ENCODE measurements at regions not wholly inside any gene's neighbourhood (a gene's known extent, or its start where the extent isn't known, plus 50 kb on each side); places are given as distances from the start of the nearest gene placed in this dataset.

DNA sequence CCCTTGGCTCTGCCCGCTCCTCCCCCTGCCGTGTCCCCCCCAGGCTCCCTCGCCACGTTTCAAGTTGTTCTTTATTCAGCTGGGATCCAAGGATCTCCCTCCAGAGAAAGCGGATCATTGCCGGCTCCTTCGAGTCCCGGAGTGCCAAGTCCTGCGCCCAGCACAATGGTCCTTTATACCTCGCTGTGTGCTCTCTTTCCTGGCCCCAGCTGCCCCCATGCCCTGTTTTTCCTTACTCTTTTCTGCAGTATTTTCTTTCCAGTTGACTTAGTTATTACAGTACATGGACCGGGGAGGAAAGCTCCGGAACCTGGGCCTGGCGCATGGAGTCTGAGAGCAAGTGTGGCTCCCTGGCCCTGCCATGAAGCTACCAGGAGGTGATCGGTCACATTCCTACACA lies 88.1 kb upstream of the KMT2C start:
- Histone ChIP-seq H3K36me3 (no peaks in the 10 kb centered on the region), H3K27ac (no peak overlapping the region), H3K4me3 (no peak overlapping the region), H3K4me1 (ENCODE audit: insufficient read depth) (peaks cover 4% of the 10 kb centered on the region), H3K9me3 (no peaks in the 10 kb centered on the region), H3K27me3 (no peaks in the 10 kb centered on the region)
- TF ChIP-seq POLR2A (IDR thresholded peaks at IDR 0.05) (no peak), EP300 (IDR thresholded peaks at IDR 0.05) (no peak)
- TF ChIP-seq, protein P1, sequence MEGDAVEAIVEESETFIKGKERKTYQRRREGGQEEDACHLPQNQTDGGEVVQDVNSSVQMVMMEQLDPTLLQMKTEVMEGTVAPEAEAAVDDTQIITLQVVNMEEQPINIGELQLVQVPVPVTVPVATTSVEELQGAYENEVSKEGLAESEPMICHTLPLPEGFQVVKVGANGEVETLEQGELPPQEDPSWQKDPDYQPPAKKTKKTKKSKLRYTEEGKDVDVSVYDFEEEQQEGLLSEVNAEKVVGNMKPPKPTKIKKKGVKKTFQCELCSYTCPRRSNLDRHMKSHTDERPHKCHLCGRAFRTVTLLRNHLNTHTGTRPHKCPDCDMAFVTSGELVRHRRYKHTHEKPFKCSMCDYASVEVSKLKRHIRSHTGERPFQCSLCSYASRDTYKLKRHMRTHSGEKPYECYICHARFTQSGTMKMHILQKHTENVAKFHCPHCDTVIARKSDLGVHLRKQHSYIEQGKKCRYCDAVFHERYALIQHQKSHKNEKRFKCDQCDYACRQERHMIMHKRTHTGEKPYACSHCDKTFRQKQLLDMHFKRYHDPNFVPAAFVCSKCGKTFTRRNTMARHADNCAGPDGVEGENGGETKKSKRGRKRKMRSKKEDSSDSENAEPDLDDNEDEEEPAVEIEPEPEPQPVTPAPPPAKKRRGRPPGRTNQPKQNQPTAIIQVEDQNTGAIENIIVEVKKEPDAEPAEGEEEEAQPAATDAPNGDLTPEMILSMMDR (IDR thresholded peaks at IDR 0.05), result no peak
- no peak for DNase-seq
- intact Hi-C loops (cut with DNase I), result no loop called here
- 91 to 93% (median 93%) methylated on average over 14 of the region's 14 CpGs for WGBS, 3 donors

DNA sequence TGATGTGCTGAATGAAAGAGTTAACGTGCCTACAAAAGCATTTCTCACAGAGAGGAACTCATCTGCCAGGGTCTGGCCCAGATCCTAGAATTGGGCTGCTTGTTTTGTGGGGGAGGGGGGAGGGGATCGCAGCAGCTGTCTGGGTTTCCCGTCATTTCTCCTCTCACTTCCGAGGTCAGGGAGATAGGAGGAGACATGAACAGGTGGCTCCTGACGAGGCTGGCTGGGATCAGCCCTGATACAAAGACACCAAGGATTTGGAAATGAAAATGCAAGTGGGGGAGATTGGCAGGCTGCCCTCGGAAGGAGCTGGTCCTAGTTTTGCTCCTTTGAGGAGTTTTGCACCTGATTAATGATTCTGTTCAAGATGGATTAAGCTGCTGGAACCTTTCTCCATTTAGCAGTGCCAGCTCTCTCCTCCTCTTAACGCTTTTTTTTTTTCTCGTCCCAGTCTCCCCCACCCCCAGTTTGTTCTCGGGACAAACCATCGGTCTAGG lies 86.8 kb upstream of the KMT2C start:
- WGBS, 3 donors, result 0 to 2% (median 1%) methylated on average over 10 of the region's 10 CpGs
- DNase-seq, result peak; percentile 21 to 70 (median 44)
- Histone ChIP-seq H3K4me3 (no peak overlapping the region), H3K4me1 (ENCODE audit: insufficient read depth) (peaks cover 4% of the 10 kb centered on the region), H3K36me3 (no peaks in the 10 kb centered on the region), H3K9me3 (no peaks in the 10 kb centered on the region), H3K27me3 (no peaks in the 10 kb centered on the region), H3K27ac (no peak overlapping the region)
- intact Hi-C loops (cut with DNase I), result no loop called here
- TF ChIP-seq POLR2A (IDR thresholded peaks at IDR 0.05), result no peak
- TF ChIP-seq EP300 (IDR thresholded peaks at IDR 0.05), result no peak
- TF ChIP-seq, protein P1 (IDR thresholded peaks at IDR 0.05), result no peak

DNA sequence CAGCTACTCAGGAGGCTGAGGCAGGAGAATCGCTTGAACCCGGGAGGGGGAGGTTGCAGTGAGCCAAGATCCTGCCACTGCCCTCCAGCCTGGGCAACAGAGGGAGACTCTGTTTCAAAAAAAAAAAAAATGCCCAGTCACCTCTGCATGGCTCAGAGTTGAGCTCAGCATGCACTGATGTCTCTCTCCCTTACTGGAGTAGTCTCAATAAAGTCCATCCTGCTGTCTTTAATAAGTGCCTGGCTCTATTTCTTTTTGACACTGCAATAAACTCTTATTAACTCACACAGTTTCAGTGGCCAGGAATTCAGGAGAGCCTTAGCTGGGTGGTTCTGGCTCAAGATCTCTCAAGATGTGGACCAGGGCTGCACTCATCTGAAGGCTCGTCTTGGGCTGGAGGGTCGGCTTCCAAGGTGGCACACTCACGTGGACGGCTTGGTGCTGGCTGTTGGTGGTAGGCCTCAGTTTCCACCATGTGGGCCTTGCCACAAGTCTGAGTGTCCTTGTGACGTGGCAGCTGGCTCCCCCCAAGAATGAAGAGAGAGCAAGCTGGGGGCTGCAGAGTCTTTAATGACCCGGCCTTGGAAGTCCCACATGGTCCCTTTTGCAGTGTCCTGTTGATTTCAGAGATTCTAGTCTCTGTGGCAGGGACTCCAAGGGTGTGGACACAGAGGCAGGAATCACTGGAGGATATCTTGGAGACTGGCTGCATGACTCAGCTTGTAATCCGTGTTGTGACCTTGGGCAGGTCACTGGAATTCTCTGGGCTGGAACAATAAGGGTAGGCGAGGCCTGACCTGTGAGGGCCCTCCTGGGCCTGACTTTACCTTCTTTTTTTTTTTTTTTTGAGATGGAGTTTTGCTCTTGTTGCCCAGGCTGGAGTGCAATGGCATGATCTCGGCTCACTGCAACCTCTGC lies 85.9 kb upstream of the KMT2C start:
- 46 to 61% (median 55%) methylated on average over 11 of the region's 11 CpGs for whole genome bisulfite sequencing, 3 donors
- no peaks in the 10 kb centered on the region for H3K36me3 ChIP-seq

DNA sequence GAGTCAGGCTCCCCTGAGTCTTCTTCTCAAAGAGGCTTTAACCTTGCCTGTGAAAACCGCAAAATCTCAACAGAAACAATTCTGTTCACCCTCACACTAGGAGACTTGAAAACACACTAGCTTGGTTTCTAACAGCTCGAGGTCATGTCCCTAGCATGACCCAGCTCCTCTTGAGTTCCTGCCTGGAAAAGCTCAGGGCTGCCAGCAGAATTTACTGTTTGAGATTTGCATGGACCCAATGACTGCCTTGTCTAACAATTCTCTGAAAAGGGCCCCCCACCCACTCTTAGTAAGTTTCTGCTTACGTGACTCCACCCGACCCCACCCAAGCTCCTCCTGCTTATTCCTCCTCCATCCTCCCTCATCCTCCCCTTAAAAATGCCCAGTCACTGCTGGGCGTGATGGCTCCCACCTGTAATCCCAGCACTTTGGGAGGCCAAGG lies 85.1 kb upstream of the KMT2C start:
- TF ChIP-seq EP300 (IDR thresholded peaks at IDR 0.05) (no peak), POLR2A (IDR thresholded peaks at IDR 0.05) (no peak)
- TF ChIP-seq, protein P1 (IDR thresholded peaks at IDR 0.05), result no peak
- intact Hi-C loops (cut with DNase I), result no loop called here

More for the DNA sequence above, 85.9 kb upstream of the KMT2C start:
- intact Hi-C loops (cut with DNase I), result no loop called here
- Histone ChIP-seq H3K9me3 (no peaks in the 10 kb centered on the region), H3K27me3 (no peaks in the 10 kb centered on the region), H3K4me3 (no peak overlapping the region), H3K27ac (no peak overlapping the region), H3K4me1 (ENCODE audit: insufficient read depth) (peaks cover 4% of the 10 kb centered on the region)
- TF ChIP-seq POLR2A (IDR thresholded peaks at IDR 0.05), result no peak
- no peak for TF ChIP-seq EP300 (IDR thresholded peaks at IDR 0.05)
- TF ChIP-seq, protein P1 (IDR thresholded peaks at IDR 0.05), result no peak
- DNase-seq, result no peak

More for the DNA sequence above, 85.1 kb upstream of the KMT2C start:
- H3K36me3 ChIP-seq, result no peaks in the 10 kb centered on the region
- no peak overlapping the region for H3K27ac ChIP-seq
- peaks cover 4% of the 10 kb centered on the region for H3K4me1 ChIP-seq (ENCODE audit: insufficient read depth)
- H3K9me3 ChIP-seq, result no peaks in the 10 kb centered on the region
- 33 to 48% (median 35%) methylated on average over 5 of the region's 5 CpGs for WGBS, 3 donors
- H3K27me3 ChIP-seq, result no peaks in the 10 kb centered on the region
- no peak for DNase-seq
- no peak overlapping the region for H3K4me3 ChIP-seq
